OCI-LY3 (cell line): ENCODE measurements at regions not wholly inside any gene's neighbourhood (a gene's known extent, or its start where the extent isn't known, plus 50 kb on each side); places are given as distances from the start of the nearest gene placed in this dataset.

Experiments
- H2AFZ ChIP-seq: fragments of 200-600, 300-600 bp; shearing (Covaris generic); 2 replicates; pipeline ENCODE4 v1.6.0; 2014; ENCODE audit warnings: antibody characterized with exemption, low read depth, low read length
- H3K27ac ChIP-seq: fragments of 200-600, 300-600 bp; sonication (generic); 2 replicates; pipeline ENCODE4 v1.5.1; 2014; ENCODE audit warnings: mild to moderate bottlenecking, low read length, moderate library complexity, mixed read lengths
- H3K27me3 ChIP-seq: fragments of 200-600, 300-600 bp; sonication (generic); 2 replicates; pipeline ENCODE4 v1.6.1; 2014; ENCODE audit warnings: low read depth, low read length, mixed read lengths
- H3K36me3 ChIP-seq: fragments of 200-600, 300-600 bp; sonication (generic); replicated peaks from 2 replicates; pipeline ENCODE3; 2014; ENCODE audit warnings: low read depth, low read length, mixed read lengths
- H3K4me1 ChIP-seq: fragments of 300-600, 200-600 bp; sonication (generic); 2 replicates; pipeline ENCODE4 v1.6.1; 2014; ENCODE audit warnings: low read length, mixed read lengths
- H3K4me2 ChIP-seq: fragments of 200-600, 300-600 bp; sonication (generic); 2 replicates; pipeline ENCODE4 v1.6.1; 2014; ENCODE audit warnings: low read length, mixed read lengths
- H3K4me3 ChIP-seq: fragments of 300-600, 200-600 bp; sonication (generic); 2 replicates; pipeline ENCODE4 v1.5.1; 2014; ENCODE audit warnings: antibody characterized with exemption, mild to moderate bottlenecking, low read length, moderate library complexity
- H3K79me2 ChIP-seq: fragments of 300-600, 200-600 bp; shearing (Covaris generic); 2 replicates; pipeline ENCODE4 v1.6.1; 2014; ENCODE audit warnings: mild to moderate bottlenecking, low read length, mixed read lengths
- H3K9ac ChIP-seq: fragments of 300-600, 200-600 bp; shearing (Covaris generic); 2 replicates; pipeline ENCODE4 v1.6.0; 2014; ENCODE audit warnings: mild to moderate bottlenecking, low read length, moderate library complexity
- H3K9me3 ChIP-seq: fragments of 200-600, 300-600 bp; shearing (Covaris generic); 2 replicates; pipeline ENCODE4 v1.6.1; 2014; ENCODE audit warnings: low read length, mixed read lengths; ENCODE audit not compliant: insufficient read depth
- H4K20me1 ChIP-seq: fragments of 200-600, 300-600 bp; sonication (generic); 2 replicates; pipeline ENCODE4 v1.6.1; 2016; ENCODE audit warnings: low read length, mixed read lengths; ENCODE audit not compliant: insufficient read depth
- CTCF ChIP-seq: fragments of 200-600, 300-600 bp; sonication (generic); IDR thresholded peaks from 2 replicates; pipeline ENCODE4 v1.5.1; 2014; ENCODE audit warnings: antibody characterized with exemption, low read length, low read depth
- EZH2phosphoT487 ChIP-seq: fragments of 200-600 bp; shearing (Covaris generic); IDR thresholded peaks from 2 replicates; pipeline ENCODE4 v1.6.1; 2018; ENCODE audit warnings: antibody characterized with exemption, mixed run types, low read depth

DNA sequence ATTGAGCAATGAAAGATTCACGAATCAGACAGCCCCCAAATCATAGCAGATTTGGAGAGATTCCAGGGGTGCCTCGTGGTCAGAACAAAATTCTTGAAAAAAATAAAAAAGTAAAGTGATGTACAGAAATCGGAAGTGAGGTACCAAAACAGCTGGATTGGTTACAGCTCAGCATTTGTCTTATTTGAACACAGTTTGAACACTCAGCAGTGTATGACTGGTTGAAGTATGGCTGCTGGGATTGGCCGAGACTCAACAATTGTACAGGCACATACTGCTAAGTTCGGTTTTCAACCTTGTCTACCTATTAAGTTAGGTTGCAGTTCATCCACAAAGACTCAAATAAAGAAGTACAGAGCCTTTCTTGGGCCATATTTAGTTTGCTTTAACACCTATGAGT is 865.4 kb upstream of the TMEM132C start:
- no peak for TF ChIP-seq CTCF
- TF ChIP-seq EZH2phosphoT487 = no peak
- no peak overlapping the region for H3K4me3 ChIP-seq
- H2AFZ ChIP-seq = no peak overlapping the region
- H3K9me3 ChIP-seq = no peaks in the 10 kb centered on the region; the same call in 1 of the 2 replicates
- no peaks in the 10 kb centered on the region for H3K4me1 ChIP-seq
- no peak overlapping the region for H3K9ac ChIP-seq
- no peaks in the 10 kb centered on the region for H3K36me3 ChIP-seq
- H3K27ac ChIP-seq = no peak overlapping the region
- H3K4me2 ChIP-seq = no peak overlapping the region
- H3K79me2 ChIP-seq = no peaks in the 10 kb centered on the region
- no peaks in the 10 kb centered on the region for H4K20me1 ChIP-seq
- H3K27me3 ChIP-seq = peaks cover 3% of the 10 kb centered on the region; the same call in 1 of the 2 replicates

- Histone ChIP-seq H3K4me3 (no peak overlapping the region), H4K20me1 (no peaks in the 10 kb centered on the region), H3K36me3 (no peaks in the 10 kb centered on the region), H3K9ac (no peak overlapping the region), H3K4me2 (no peak overlapping the region), H3K4me1 (no peaks in the 10 kb centered on the region), H2AFZ (no peak overlapping the region), H3K27ac (no peak overlapping the region), H3K27me3 (no peaks in the 10 kb centered on the region), H3K9me3 (no peaks in the 10 kb centered on the region), H3K79me2 (no peaks in the 10 kb centered on the region)
- TF ChIP-seq CTCF = no peak
- TF ChIP-seq EZH2phosphoT487 = no peak
These were observed 855.6 kb upstream of the TMEM132C start for GRCh38 chr12:127411166-127411915.

DNA sequence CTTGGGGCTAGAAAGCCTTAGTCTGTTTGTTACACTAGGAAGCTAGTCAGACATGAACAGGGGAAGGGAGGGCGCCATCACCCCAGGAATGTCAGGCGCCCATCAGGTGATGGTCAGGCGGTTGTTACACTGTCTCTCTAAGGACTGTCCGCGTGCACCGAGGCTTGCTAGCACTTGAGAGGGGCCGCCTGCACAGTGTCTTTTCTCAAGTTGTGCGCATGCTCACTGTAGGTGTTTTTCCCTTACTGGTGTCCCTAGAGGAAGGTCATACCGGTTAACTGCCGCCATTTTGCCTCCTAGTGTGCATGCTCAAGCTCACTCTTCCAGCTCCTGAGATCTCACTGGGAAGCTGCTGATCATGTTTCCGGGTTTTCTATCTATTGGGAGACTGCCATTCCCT is 855.0 kb upstream of the TMEM132C start:
- Histone ChIP-seq H3K4me3 (no peak overlapping the region), H4K20me1 (no peaks in the 10 kb centered on the region), H3K79me2 (no peaks in the 10 kb centered on the region), H3K9ac (no peak overlapping the region), H3K36me3 (no peaks in the 10 kb centered on the region), H3K9me3 (no peaks in the 10 kb centered on the region), H3K27me3 (no peaks in the 10 kb centered on the region), H3K27ac (no peak overlapping the region), H2AFZ (no peak overlapping the region), H3K4me1 (no peaks in the 10 kb centered on the region), H3K4me2 (no peak overlapping the region)
- no peak for TF ChIP-seq CTCF
- no peak for TF ChIP-seq EZH2phosphoT487

GRCh38 chr12:127412866-127413265 is 854.1 kb upstream of the TMEM132C start:
- no peak overlapping the region for H3K4me2 ChIP-seq
- H3K9me3 ChIP-seq = peaks cover 3% of the 10 kb centered on the region; the same call in 1 of the 2 replicates
- no peak overlapping the region for H3K4me3 ChIP-seq
- H2AFZ ChIP-seq = no peak overlapping the region
- TF ChIP-seq EZH2phosphoT487 = no peak
- TF ChIP-seq CTCF = no peak
- H3K9ac ChIP-seq = no peak overlapping the region
- H3K27ac ChIP-seq = no peak overlapping the region
- no peaks in the 10 kb centered on the region for H4K20me1 ChIP-seq
- no peaks in the 10 kb centered on the region for H3K27me3 ChIP-seq
- no peaks in the 10 kb centered on the region for H3K36me3 ChIP-seq
- no peaks in the 10 kb centered on the region for H3K4me1 ChIP-seq
- no peaks in the 10 kb centered on the region for H3K79me2 ChIP-seq
